GM18505 (cell line): ENCODE measurements at regions not wholly inside any gene's neighbourhood (a gene's known extent, or its start where the extent isn't known, plus 50 kb on each side); places are given as distances from the start of the nearest gene placed in this dataset.

ENCODE experiments used
- ATAC-seq: cut with Tn5 transposase; IDR thresholded peaks from one replicate; pipeline ENCODE4 v1.9.1; 2021; ENCODE audit not compliant: unreplicated experiment
- POLR2A ChIP-seq: IDR thresholded peaks from 4 replicates; pipeline ENCODE4 v1.6.1; 2011; ENCODE audit warnings: borderline replicate concordance; ENCODE audit not compliant: insufficient read depth, insufficient read length; ENCODE audit errors: extremely low read depth

DNA sequence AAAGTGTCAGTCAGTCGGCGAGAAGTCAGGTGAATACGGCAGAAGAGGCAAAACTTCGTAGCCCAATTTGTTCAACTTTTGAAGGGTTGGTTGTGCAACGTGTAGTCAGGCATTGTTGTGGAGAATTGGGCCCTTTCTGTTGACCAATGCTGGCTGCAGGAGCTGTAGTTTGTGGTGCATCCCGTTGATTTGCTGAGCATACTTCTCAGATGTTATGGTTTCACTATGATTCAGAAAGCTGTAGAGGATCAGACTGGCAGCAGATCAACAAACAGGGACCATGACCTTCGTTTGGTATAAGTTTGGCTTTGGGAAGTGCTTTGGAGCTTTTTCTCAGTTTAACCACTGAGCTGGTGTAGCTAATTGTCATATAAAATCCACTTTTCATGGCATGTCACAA is 190.2 kb upstream of the ADAMTS5 start:
- no peak for TF ChIP-seq POLR2A
- ATAC-seq = no peak

DNA sequence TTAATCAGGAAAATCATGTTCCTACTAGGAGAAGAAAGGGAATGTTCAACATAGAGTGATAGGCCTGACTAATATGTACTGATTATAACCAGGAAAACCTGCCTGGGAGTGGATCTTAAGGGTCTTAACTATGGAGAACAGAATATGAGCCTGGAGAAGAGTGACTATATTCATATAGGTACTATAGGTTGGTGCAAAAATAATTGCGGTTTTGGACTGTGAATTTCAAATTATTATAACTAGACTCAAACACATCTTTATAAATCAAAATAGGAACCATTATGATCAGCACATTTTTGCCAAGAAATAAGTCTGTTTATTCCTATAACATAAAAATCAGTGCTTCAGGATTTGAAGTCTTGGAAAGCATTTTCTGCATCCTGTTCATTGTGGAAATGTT is 189.8 kb upstream of the ADAMTS5 start:
- ATAC-seq = no peak
- TF ChIP-seq POLR2A = no peak

DNA sequence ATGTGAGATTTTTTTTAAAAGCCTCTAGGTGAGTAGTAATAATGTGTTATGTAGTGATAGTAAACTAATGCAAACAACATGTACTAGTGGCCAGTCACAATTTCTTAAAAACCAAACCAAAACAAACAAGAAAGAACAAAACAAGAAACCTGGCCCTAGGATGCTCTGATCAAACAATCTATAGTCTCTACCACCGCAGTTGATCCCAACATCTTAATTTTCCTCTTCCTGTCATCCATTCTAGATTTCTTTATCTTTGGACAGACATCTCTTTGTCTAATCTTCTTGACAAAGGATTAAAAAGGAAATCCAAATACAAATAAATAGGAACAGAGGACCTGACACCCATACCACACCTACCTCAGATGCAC is 188.2 kb upstream of the ADAMTS5 start:
- ATAC-seq = no peak

DNA sequence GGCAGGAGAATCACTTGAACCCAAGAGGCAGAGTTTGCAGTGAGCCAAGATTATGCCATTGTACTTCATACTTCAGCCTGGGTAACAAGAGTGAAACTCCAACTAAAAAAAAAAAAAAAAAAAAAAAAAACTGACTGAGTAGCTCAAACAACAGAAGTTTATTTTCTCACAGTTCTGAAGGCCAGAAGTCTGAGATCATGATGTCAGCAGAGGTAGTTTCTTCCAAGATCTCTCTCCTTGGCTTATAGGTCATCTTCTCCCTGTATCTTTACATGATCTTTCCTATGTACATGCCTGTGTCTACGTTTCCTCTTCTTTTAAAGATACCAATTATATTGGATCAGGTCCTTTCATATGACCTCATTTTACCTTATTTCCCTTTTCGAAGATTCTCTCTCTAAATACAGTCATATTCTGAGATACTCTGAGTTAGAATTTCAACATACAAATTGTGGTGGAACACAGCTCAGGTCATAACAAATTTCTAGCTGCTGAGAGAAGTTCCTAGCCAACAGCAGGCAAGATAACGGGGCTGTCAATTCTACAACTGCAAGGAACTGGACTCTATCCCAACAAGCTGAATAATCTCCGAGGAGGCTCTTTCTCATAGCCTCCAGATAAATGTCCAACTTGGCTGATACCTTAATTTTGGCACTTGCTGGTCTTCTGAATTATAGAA is 187.7 kb upstream of the ADAMTS5 start:
- TF ChIP-seq POLR2A = no peak
- no peak for ATAC-seq

More for the DNA sequence above, 188.2 kb upstream of the ADAMTS5 start:
- no peak for TF ChIP-seq POLR2A

DNA sequence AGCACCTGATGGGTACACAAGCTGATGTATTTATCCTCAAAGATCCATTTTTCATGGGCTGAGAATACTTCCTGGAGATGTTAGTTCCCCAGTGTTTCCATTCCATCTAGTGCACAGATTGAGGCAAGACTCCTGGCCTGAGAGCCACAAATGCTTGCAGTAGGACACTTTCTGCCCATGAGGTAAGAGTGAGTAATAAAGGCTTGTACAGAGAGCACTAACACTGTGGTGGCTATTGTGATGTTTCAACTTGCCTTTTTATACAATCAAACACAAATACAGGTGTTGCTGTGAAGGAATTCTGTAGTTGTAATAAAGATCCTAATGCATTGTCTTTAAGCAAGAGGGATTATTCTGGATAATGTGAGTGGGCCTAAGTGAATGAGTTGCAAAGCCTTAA is 186.1 kb upstream of the ADAMTS5 start:
- no peak for ATAC-seq
- TF ChIP-seq POLR2A = no peak

DNA sequence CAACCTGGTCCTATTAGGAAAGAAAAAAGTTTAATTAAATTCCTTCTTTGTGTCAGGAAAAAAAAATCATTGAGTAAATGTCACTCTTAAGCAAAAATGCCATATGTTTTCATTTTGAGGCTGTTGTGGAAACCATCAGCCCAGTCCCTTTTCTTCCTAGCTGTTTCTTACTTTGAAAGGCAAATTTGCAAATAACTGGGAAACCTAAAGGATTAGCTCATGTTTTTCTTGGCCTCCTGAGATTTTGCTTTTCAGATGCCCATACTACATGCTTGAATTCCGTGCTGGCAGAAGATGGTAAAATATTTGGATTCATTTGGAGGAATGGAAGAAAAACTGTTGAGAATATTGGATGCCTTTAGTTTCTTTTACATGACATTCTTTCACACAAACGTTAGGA is 182.1 kb upstream of the ADAMTS5 start:
- no peak for TF ChIP-seq POLR2A
- ATAC-seq = no peak

DNA sequence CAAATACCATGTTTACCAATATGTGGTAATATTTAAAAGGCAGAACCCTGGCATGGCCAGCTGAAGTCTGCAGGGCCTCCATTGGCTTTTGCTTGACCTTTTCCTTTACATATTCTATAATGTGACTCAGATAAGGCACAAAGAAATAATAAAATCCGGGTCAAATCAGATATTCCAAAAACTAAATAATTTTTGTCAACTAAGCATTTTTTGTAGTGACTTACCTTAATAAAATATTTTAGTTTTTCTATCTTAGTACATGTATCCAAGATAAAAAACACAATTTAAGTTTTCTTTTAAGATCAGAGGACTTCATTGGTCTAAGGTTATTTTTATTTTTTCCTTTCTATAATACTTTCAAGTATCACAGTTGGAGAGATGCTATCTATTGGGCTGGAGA is 179.4 kb upstream of the ADAMTS5 start:
- no peak for ATAC-seq
- TF ChIP-seq POLR2A = no peak

DNA sequence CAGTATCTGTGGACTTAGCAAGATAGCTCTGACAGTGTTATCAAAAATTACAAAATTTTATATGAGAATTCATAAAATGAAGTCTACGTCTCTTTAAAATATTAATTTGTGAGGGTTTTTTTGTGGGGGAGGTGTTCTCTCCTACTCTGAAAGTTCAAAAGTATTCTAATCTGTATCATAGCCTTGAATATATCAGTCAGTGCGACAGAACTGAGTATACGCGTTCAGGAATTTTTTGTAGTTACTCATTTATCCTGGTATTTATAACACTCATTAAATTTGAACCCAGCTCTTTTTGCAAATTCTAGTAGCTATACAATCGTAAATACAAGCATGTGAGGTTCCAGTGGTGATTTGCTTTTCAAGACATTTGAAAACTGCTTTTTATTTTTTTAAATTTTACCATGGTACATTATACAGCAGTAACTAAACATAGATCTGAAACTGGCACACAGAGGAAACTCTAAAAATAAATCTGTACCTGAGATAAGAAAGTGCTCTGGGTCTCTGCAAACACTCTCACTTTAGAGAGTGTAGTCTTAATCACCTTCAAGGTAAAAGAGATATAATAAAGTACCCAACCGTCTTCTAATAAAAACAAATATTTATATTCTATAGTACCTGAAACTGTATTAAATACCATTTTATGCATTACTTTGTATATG is 178.4 kb upstream of the ADAMTS5 start:
- no peak for TF ChIP-seq POLR2A
- no peak for ATAC-seq

DNA sequence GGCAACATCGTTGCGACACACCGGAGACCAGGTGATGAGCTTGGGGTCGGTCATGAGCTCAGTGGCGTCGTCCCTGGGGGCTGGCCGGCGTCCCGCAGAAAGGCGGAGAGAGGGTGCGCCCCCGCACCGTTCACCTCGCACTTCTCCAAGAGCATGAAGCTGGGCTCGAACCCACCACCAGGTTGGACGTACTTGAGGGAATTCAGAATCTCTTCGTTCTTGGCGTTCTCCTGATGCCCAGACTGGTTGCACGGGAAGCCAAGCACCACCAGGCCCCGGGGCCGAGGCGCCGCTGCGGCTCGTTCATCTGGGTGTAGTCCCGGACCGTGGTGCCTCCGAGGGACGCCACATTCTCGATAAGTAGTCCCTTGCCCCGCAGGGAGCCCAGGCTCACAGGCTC is 176.6 kb upstream of the ADAMTS5 start:
- no peak for ATAC-seq
- no peak for TF ChIP-seq POLR2A

DNA sequence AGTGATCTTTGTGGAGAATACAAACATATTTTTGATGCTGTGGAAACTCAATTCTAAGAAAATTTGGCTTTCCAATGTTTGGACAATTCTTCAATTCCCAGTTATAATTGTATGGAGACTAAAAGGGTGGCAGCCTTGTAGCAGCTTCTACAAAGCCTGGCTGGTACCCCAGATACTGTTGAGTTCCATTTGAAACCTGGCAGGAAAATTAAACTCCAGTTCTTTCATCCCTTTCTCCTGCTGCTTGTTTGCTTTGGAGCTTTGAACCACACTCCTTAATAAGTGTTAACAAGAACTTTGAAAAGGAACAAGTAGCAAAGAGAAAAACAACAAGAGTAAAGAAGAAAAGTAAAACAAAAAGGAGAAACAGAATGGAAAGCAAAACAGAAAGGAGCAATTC is 172.6 kb upstream of the ADAMTS5 start:
- no peak for TF ChIP-seq POLR2A
- ATAC-seq = no peak

DNA sequence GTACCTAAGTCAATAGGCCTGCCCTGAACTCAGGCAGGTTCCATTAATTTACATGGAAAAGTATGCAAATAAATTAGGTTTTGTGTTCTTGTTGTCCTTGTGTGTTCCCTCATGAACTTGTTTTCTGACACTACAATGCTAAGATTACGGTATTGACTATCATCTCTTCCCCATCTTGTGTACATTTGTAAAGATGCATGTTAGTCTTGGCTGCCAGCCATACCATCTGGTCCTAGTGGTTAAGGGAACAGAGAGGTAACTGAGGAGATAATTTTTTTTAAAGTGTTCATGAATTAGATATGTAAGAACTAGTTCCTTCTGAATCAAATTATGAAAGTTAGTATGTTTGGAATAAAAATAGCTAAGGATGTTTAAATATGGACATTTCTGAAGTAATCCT is 167.6 kb upstream of the ADAMTS5 start:
- no peak for TF ChIP-seq POLR2A
- no peak for ATAC-seq

DNA sequence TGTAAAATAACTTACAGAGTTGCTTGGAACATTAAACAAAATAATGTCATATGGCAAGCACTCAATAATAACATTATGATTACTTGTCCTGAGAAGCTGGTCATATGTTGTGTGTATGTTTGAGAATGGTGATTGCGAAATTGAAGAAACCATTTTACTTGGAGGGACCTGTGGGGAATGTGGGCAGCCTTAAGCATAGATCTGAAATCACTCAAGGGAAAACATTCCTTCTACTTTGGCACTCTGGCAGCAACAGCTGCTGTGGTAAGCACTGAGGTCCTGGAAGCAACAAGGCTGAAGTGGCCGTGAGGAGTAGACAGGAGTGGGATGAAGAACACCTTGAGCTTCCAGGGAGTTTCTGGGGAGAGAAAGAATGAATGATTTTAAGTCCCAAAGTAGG is 165.4 kb upstream of the ADAMTS5 start:
- no peak for ATAC-seq
- no peak for TF ChIP-seq POLR2A

DNA sequence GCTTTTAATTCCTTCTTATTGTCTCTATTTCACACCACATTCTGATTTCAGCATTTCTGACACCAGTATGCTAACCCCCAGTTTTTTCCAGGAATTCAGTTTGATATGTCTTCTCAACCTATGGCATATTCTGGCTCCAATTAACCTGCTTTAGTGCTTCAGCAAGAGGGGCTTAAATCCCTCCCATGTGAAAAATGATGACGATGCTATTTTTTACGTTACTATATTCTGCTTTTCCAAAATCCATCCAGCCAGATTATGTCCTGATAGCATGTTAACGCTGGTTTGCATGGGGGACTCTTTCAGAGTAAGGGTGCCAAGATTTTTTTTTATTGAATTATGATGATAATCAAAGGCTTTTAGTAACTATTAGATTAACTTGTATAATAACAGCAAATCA is 163.3 kb upstream of the ADAMTS5 start:
- no peak for ATAC-seq
- TF ChIP-seq POLR2A = no peak

DNA sequence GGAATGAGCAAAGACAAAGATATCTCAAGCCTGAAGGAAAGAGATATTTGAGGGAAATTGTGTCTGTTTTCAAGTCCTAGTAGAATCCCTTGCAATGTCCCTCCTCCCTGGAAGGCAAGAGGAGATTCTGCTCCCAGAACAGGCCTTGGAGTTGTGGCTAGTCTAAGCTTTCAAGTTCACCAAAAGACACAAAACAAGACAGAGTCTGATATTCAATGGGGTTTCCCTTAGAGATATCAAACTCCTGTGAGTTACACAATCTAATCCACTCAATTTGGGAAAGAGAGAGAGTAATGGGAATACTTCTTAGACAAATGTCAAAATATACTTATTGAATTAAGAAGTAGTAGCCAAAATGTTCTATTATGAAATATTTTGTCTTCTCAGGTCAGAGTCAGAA is 162.8 kb upstream of the ADAMTS5 start:
- no peak for ATAC-seq
- no peak for TF ChIP-seq POLR2A
